Pons (tissue), 1 donor: ENCODE measurements at regions not wholly inside any gene's neighbourhood (a gene's known extent, or its start where the extent isn't known, plus 50 kb on each side); places are given as distances from the start of the nearest gene placed in this dataset.

ENCODE experiments used
- DNase-seq: peaks from one replicate; pipeline ENCODE4 v3.0.0-alpha.2; 2016; ENCODE audit warnings: low spot score

DNA sequence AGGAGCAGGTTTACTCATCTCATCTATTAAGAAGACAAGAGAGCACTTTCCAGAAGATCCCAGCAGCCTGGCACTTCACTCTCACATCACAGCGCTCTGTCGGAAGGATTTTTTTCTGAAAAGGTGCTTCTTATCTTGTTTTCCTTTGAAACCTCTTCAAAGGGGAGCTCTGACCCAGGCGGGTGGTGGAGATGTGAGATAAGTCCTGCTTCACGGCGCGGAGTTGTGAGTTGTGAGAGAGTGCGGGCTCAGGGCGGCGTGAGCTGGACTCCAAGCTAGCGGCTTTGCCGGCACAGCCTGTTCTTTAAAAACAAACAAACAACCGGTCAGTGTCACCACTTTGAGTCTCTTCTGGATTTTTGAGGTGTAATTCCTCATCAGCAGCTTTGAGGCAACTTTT is 169.0 kb upstream of the ARGLU1 start:
- DNase-seq, result no peak

DNA sequence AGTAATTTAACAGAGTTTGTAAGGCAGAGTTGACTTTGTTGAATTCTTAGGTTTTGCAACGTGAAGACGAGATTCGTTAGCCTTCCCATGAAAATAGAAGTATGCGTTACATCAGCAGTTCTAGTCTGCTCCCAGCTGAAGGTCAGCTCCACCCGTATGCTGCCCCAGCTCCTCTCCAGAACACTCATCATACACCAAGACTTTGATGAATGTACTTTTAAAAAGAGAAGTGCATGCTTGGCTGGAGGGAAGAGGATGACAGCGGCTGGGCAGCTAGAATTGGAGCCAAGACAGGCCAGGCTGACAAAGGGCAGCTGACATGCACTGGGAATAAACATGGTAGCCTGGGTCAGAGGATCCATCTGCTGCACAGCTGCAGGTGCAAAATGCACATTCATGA is 166.3 kb upstream of the ARGLU1 start:
- DNase-seq, result no peak

GRCh38 chr13:106723036-106723435 is 155.1 kb upstream of the ARGLU1 start:
- no peak for DNase-seq

- no peak for DNase-seq
Measured at GRCh38 chr13:106722620-106723019, 154.7 kb upstream of the ARGLU1 start.

GRCh38 chr13:106721599-106721998 is 153.7 kb upstream of the ARGLU1 start:
- DNase-seq, result no peak

DNA sequence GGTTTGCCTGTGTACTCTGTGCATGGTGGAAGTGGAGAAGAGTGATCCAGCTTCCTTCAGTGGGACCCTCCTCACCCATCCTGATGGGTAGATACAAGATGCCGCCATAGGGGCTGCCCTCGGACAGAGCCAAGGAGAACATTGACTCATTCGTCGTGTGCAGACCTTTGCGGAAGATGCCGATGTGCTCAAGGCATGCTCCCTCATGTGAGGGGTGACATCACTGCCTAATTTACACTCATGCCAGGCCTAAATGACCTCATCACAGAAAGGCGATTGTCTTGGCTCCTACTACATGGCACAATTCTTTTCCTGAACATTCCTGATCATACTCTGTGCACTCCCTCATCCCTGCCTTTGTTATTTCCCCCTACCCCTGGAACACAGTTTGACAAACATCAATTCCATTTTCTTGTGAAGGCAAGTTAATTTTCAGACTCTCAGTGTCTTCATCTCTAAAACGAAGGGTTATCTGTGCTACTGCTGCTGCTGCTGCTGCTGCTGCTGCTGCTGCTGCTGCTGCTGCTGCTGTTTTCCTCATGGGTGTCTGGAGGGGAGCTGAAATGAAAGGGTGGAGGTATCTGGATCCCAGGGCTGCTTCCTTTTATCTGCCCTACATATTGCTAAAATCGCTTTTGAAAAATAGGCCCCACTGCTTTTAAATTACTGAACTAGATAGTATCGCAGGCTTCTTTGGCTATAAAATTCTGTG is 146.5 kb upstream of the ARGLU1 start:
- peak; percentile 43 for DNase-seq

DNA sequence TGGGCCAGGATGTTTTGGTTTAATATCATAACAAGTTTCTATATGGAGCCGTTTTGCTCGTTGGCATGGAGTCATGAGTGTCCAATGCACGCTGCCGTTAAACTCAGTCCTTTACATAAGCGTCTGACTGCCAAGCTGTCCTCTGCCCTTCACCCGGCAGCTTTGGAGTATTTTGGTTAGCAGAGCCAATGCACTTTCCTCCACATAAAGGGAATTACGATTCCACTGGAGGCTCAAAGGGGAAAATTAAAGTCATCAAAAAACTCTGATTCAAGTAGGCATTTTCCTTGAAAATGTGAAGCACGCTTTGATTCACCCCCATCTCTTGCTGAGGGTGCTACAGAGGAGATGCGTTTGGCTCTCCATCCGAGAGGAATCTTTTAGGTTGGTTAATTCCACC is 144.4 kb upstream of the ARGLU1 start:
- DNase-seq, result no peak

DNA sequence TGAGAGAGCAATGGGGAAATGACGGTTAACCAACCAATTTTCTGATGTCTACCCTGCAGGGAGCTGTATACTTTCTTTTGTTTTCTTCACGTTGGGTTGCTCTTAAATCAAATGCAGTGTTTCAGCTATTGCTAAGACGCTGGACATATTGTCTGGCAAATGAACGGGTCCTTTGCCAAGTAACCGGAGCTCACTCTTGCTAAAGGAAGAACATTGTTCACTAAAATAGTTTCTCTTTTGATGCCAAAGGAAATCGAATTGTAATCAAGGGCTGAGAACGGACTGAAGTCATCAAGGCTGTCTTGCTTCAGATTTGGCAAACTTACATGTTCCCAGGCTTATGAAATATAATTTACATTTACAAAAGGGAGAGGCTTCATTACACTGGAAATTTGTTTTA is 142.3 kb upstream of the ARGLU1 start:
- DNase-seq, result peak; percentile 25

GRCh38 chr13:106709522-106709921 is 141.6 kb upstream of the ARGLU1 start:
- DNase-seq, result no peak

- no peak for DNase-seq
Measured at GRCh38 chr13:106702505-106702904, 134.6 kb upstream of the ARGLU1 start.

DNA sequence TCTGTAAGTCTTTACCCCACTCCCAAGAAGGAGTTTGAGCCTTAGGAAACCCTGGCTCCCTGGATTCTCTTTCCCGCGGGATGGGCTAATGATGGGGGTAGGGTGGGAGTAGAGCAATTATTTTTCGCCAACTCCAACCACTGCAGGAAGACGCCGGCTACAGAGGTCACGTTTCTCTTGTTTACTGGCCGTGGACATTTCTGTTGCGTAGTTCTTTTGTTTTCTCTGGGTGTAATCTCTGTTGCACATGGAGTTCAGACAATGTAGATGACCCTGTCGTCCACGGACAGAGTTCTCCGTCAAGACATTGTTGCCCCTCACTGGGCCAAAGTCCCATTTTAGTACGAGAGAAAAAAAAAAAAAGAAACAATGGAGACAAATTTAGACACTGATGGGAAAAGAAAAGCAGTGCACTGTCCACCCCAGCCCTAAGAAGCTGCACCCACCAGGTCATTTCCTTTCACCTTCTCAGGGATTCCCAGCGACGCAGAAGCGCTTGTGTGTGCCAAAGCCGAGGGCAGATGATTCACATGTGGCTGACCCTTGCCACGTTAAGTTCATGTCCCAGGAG is 133.9 kb upstream of the ARGLU1 start:
- DNase-seq, result no peak

- no peak for DNase-seq
Measured at GRCh38 chr13:106700439-106700838, 132.5 kb upstream of the ARGLU1 start.

GRCh38 chr13:106700007-106700406 is 132.1 kb upstream of the ARGLU1 start:
- DNase-seq, result no peak

DNA sequence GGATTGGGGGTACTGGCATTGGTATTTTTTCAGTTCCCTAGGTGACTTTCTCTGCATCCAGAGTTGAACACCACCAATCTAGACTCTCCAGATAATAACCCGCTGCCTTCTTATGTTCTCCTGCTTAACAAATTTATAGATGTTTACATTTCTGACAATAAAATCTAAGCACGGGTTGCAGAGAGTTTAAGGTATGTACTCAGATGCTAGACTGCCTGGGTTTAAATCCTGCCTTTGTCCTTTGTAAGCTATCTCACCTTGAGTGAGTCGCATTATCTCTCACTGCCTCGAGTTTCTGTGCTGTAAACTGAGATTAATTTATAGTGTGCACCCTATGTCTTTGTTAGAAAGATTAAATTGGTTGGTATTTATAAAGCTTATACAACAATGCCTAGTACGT is 131.4 kb upstream of the ARGLU1 start:
- DNase-seq, result no peak

DNA sequence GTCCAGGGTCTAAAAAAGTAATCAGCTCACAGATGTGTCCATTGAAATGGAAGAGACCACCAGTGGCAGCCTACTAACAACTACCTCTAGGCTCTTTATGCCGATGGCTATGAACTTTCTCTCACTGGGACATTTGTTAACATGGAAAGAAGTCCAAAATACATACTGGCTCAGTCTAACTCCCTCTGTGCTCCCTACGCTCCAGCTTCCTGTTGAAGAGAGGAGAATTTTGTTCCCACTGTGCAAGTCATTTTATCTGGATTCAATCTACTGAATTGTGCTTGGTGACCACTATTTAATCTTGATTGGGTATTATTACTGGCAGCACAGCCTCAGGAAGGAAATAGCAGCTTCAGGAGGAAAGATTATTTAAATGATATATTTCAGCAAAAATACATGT is 128.8 kb upstream of the ARGLU1 start:
- DNase-seq, result no peak

- no peak for DNase-seq
Measured at GRCh38 chr13:106696140-106696539, 128.2 kb upstream of the ARGLU1 start.

DNA sequence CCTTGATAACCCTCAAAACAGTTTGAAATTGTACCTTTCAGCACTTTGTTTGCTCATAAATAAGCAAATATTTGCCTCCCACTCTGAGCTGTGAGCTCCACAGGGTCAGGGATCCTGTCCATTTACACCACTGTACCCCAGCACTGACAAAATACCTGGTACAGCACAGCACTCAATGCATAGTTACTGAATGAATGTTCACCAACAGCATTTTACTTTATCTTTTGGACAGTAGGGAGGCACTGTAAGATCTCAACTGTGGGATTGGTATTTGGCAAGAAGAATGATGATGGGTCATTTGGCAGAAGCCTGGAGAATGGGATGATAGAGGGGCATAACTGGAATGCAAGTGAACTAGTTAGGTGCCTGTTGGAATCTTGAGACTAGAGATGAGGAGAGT is 127.2 kb upstream of the ARGLU1 start:
- DNase-seq, result no peak

DNA sequence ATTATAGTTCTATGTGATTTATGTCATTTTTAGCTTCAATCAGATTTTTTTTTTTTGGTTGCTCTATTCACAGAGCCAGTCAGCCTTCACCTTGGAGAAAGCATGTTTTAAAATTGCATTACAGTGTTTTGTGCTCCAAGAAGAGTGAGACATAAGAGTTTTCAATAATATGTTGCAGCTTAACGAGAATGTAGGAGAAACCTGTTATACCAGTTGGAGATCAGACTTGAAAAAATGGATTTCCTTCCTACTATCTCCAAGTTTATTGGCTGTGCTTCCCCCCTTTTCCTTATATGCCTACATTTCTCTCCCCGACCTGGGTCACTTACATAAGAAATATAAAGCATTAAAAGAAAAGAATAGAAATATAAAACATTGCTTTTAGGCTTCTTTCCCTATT is 123.9 kb upstream of the ARGLU1 start:
- DNase-seq, result no peak

GRCh38 chr13:106691341-106691740 is 123.4 kb upstream of the ARGLU1 start:
- DNase-seq, result no peak

- no peak for DNase-seq
Measured at GRCh38 chr13:106690779-106691178, 122.8 kb upstream of the ARGLU1 start.

- DNase-seq, result no peak
Measured at GRCh38 chr13:106689906-106690305, 122.0 kb upstream of the ARGLU1 start.

DNA sequence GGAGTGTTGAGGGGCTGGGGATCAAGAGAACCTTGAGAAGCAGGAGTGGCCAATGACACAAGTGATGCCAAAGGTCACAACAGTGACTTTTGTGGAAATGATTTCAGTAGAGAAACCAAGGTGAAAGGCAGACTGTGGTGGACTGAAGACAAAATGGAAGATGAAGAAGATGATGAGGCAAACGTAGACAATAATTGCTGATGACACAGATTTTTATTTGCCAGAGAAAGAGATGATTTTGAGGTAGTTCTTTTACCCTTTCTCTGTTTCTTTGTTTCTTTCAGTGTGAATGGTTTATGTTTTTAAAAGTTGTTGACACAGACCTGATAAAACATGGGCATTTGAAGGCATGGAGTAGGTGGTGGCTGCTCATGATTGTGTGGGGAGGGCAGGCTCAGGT is 121.0 kb upstream of the ARGLU1 start:
- DNase-seq, result no peak

GRCh38 chr13:106686163-106686562 is 118.2 kb upstream of the ARGLU1 start:
- no peak for DNase-seq

DNA sequence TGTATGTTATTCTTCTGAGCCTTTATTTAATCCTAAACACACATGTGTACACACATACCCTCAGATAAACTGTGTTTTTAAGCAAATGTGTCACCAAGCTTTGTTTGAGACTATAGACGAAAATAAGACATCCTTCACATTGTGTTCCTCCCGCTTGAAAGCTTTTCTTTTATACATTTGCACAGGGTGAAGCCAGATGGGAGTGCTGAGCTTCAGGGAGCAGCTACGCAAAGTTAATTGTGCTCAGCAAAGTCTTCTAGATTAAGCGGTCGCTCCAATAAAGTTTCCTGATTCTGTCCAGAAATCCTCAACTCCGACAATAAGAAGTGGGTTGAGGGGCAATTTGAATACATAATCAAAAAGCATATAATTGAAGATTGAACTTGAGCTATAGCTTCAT is 117.2 kb upstream of the ARGLU1 start:
- peak; percentile 42 for DNase-seq
